SIG-M5 (cell line): ENCODE measurements at regions not wholly inside any gene's neighbourhood (a gene's known extent, or its start where the extent isn't known, plus 50 kb on each side); places are given as distances from the start of the nearest gene placed in this dataset.

Experiments used
- DNase-seq: peaks from one replicate; lab custom pipeline; 2025; lab: John Stamatoyannopoulos, UW

DNA sequence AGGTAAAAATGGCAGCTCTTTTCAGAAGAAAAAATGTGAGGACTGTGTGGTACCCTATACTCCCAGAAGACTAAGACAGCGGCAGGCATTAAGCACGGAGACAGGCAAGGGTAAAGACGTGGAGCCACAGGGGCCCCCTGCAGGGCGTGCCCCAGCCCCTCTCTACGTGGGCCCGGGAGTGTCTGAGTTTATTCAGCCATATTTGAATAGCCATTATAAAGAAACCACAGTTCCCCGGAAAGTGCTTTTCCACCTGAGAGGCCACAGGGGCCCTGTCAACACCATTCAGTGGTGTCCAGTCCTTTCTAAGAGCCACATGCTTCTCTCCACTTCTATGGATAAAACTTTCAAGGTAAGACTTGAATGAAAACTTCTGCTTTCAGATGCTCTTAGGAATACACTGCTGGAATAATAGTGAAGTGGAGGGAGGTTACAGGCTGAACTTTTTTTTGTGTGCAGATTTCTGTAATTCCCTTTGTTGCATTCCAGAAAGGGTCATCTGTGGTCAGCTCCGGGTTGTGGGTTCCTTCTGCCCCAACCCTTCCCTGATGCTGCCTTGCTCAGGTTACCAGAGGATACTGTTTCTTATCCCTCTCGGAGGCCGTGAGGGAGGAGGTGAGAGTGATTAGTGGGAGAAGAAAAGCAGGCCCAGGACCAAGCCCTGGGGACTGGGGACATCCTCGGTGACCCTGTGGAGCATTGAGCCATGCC lies 58.4 kb downstream of the SLC25A47 start:
- no peak for DNase-seq

DNA sequence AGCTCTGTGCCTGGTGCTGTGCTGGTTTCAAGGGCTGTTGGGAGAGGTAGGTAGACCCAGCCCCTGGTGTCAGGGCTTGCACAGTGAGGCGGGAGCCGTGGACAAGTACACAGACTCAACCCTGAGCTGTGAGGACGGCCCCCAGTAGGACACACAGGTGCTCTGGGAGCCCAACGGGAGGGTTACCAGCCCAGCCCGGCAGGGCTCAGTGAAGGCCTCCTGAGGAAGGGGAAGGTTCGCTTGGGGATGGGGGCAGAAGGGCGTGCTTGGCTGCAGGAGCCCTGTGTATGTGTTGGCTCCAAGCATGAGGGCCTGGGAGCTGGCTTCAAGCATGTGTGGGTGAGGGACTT lies 58.9 kb downstream of the SLC25A47 start:
- no peak for DNase-seq

GRCh38 chr14:100383727-100384158 lies 60.6 kb downstream of the SLC25A47 start:
- no peak for DNase-seq

DNA sequence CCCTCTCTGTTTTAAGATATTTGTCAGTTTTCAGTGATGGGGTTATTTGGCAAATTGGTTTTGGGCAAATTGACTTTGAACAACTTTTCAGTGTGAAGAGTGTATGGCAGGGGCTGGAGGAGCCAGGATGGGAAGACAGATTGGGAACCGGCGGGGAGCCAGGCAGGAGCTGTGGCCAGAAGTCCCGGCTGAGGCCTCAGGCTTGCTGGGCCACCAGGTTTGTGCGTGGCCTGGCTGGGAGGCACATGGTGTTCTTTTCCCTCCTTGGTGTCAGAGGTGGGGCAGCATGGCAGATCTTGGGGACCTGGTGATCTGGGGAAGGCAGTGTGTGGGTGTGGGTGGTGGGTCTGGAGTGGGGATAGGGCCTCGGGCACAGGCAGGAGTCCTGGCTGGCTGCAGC lies 61.1 kb downstream of the SLC25A47 start:
- no peak for DNase-seq

GRCh38 chr14:100384819-100385813 lies 62.0 kb downstream of the SLC25A47 start:
- no peak for DNase-seq

DNA sequence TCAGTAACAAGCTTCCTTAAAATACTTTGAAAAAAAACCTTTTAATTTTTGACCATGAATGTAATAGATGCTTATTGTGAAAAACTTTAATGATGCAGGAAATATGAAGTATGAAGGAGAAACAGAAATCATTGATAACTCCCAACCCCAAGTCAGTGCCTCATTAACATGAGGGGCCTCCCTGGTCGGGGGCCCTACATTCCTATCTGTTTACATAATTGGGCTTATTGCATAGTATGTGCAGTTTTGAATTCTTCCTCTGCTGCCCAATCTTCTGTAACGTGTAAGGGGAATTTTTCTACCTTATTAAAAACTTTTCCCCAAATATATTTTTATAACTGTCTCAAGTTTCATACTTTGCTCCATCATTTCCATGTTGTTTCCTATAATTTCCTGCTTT lies 63.0 kb downstream of the SLC25A47 start:
- DNase-seq, result no peak

- no peak for DNase-seq
These were observed 63.7 kb downstream of the SLC25A47 start for GRCh38 chr14:100386846-100387245.

GRCh38 chr14:100387450-100387849 lies 64.3 kb downstream of the SLC25A47 start:
- DNase-seq, result no peak

DNA sequence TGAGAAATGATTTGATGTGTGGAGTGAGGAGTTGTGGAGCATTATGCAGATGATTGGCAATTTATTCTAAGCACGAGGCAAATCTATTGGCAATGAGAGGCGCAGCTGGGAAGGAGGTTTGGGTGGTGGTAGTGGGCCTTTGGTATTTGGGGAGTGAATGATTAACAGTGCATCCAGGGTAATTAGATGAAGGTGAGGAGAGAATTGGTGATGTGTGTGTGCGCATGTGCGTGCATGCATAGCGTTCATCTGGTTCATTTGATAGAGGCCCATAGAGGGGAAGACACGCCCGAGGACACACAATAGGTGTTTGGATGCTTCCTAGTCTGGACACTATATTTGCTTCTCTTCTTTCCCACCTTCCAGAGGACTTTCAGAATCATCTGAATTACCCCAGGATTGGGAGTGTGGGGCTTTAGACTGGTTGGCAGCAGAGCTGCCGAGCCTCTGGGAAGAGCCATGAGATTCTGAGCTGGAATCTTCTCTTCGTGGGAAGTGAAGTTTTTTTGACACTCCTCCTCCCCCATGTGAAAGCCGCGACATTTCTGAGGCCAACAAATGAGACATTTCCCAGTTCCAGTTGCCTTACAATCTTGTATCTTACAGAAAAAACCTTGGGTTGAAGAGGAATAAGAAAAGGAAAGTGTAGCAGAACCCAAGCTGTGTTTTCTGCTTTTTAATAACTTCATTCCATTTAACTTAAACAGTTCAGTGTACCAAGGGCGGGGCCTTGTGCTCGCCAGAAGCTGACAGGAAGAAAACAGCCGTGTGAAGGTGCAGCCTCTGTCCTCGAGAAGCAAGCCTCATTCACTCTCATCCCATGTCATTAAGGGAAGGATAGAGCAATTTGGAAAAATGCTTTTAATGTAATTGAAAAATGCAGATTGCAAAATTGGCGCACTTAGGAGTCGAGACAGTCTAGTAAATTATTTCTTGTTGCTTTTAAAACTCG lies 65.2 kb downstream of the SLC25A47 start:
- no peak for DNase-seq

DNA sequence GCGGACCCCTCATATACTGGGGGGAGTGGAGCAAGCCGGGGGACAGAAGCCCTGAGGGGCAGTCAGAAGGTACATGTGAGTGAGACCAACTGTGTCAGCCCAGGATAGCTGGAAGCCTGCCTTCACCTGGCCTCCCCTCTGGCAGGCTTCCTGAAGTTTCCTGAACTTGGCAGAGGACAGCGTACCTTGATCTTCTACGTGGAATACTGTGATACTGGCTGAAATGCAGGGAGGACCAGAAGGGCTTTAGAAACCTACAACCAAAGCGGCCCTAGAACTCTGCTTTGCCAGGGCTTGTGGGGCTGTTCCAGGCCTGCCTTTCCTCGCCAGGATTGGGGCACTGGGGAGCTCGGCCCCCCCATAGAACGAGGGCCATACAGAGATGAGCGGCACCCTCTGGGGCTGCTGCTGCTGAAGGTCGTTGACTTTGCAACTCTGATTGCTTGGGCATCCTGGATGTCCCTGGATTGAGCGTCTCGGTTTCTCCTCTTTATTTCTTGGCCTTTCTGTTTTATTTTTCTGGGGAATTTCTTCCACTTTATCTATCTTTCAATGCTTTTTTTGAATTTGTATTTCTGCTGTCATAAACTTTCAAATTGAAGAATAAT lies 66.5 kb downstream of the SLC25A47 start:
- DNase-seq, result no peak

GRCh38 chr14:100391173-100391572 lies 68.0 kb downstream of the SLC25A47 start:
- DNase-seq, result no peak

DNA sequence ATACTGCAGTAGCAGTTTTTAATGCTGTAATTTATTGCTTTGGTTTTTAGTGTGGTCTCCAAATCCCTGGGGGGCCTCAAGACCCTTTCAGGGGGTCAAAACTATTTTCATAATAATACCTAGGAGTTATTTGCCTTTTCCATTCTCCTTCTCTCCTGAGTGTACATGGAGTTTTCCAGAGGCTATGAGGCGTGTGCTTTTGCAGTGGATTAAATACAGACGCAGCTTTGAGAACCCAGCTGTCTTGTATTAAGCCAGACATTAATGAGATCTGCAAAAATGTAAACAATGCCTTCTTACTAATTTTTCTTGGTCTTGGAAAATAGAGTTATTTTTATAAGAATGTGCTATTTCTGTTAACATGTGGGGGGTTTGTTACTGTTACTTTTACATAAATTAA lies 68.6 kb downstream of the SLC25A47 start:
- DNase-seq, result no peak

- no peak for DNase-seq
These were observed 69.2 kb downstream of the SLC25A47 start for GRCh38 chr14:100392356-100392755.

GRCh38 chr14:100393362-100393761 lies 70.2 kb downstream of the SLC25A47 start:
- no peak for DNase-seq

GRCh38 chr14:100393906-100394732 lies 71.0 kb downstream of the SLC25A47 start:
- no peak for DNase-seq

DNA sequence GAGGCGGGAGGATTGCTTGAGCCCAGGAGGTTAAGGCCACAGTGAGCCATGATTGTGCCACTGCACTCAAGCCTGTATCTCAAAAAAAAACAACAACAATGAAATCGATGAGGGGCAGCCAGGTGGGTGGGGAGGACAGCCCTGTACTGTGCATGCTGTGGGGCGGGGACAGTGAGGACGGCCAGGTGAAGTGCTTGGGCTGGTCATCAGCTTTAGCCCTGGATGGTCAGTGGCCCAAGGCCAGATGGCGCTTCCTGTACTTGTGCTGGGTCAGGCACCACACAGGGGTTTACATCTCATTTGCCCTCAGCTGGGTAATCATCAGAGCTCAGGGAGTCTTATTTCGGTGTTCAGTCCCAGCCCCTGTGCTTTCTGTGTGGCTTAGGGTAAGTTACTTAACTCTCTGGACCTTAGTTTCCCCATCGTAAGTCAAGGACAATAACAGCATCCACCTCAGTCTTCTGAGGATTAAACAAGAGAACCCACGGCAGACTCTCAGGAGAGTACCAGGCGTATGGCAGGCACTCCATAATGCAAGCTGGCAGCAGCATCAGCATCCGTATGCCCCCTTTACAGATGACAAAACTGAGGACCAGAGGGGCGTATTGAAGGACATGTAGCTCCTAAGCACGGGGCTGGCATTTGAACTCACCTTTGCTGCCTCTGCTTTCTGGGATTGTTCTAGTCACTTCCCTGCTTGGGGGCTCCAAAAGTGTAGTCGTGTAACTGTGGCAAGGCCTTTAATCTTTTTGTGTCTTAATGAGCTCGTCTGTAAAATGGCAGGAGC lies 71.9 kb downstream of the SLC25A47 start:
- DNase-seq, result no peak

DNA sequence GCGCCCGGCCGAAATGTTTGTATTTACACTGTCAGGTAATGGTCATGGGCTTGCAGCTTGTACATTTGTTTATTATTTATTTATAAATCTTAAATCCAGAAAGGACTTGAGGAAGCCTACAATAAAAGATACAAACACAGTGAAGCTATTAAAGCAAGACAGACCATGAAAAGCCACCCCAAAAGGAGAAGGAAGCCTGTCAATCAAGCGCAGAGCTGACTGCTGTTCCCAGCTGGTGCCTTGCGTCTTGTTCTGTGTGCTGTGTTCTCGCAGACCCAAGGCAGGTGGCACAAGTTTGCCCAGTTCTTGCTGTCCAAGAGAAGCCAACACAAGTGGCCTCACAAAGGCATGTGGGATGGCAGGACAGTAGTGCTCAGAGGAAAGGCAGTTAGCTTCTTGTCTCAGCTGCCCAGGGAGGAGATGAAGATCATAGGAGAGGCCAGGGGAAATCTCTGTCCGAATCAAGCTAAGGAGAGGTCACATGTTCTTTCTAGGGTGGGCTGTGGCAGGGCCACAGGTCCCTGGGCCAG lies 73.2 kb downstream of the SLC25A47 start:
- DNase-seq, result no peak

GRCh38 chr14:100397005-100397404 lies 73.9 kb downstream of the SLC25A47 start:
- no peak for DNase-seq

GRCh38 chr14:100398044-100398443 lies 74.9 kb downstream of the SLC25A47 start:
- DNase-seq, result no peak
